ENCODE measurements at regions not wholly inside any gene's neighbourhood (a gene's known extent, or its start where the extent isn't known, plus 50 kb on each side); places are given as distances from the start of the nearest gene placed in this dataset.
"Not testable (repeated sequence)": the region's sequence is repeated elsewhere in the genome, so short reads cannot be mapped to it uniquely, and the experiment has no call there.

DNA sequence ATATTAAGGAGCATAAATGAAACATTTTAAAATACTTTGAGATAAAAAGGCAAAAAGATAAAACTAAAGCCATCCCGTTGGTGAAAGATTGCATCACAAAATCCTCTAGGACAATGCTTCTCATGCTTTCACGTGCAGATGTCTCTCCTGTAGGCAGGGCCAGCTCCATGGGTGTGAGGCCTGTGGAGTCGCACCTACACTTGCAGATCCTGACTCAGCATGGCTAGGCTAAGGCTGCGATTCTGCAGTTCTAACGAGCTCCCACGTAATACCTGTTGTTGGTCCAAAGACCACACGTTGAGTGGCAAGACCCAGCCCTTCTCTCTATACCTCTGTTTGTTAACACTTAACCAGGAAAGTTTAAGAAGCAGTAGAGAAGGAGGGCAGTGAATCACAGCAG is 62.1 kb upstream of the CAPRIN1 start:
- no peak for DNase-seq (ENCODE audit: low read depth)
- H3K4me3 ChIP-seq (ENCODE audit: low read depth, low read length), result no peak overlapping the region
- TF ChIP-seq, protein P1, sequence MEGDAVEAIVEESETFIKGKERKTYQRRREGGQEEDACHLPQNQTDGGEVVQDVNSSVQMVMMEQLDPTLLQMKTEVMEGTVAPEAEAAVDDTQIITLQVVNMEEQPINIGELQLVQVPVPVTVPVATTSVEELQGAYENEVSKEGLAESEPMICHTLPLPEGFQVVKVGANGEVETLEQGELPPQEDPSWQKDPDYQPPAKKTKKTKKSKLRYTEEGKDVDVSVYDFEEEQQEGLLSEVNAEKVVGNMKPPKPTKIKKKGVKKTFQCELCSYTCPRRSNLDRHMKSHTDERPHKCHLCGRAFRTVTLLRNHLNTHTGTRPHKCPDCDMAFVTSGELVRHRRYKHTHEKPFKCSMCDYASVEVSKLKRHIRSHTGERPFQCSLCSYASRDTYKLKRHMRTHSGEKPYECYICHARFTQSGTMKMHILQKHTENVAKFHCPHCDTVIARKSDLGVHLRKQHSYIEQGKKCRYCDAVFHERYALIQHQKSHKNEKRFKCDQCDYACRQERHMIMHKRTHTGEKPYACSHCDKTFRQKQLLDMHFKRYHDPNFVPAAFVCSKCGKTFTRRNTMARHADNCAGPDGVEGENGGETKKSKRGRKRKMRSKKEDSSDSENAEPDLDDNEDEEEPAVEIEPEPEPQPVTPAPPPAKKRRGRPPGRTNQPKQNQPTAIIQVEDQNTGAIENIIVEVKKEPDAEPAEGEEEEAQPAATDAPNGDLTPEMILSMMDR (IDR thresholded peaks at IDR 0.05; ENCODE audit: insufficient read depth, low read length), result no peak

DNA sequence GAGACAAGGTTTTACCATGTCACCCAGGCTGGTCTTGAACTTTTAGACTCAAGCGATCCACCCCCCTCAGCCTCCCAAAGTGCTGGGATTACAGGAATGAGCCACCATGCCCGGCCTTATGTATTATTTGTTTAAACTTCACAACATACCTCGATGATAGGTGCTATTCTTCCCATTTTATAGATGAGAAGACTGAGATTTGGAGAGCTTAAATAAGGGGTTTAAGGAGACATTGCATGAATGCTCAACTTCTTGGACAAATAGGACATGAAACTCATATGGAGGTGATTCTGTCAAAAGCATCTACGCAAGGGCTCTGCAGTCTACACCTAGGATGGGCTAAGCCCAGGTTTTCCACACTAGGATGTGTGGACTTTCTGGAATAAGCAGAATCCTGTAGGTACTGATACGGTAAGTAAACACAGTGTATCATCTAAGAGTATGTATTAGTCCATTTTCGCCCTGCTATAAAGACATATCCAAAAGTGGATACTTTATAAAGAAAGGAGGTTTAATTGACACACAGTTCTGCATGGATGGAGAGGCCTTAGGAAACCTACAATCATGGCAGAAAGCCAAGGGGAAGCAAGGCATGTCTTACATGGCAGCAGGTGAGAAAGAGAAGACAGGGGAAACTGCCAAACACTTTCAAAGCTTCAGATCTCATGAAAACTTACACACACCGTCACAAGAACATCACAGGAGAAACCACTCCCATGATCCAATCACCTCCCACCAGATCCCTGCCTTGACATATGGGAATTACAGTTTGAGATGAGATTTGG is 62.8 kb upstream of the CAPRIN1 start:
- no peak for DNase-seq (ENCODE audit: low read depth)
- TF ChIP-seq, protein P1 (IDR thresholded peaks at IDR 0.05; ENCODE audit: insufficient read depth, low read length), result no peak
- no peak overlapping the region for H3K4me3 ChIP-seq (ENCODE audit: low read depth, low read length)

DNA sequence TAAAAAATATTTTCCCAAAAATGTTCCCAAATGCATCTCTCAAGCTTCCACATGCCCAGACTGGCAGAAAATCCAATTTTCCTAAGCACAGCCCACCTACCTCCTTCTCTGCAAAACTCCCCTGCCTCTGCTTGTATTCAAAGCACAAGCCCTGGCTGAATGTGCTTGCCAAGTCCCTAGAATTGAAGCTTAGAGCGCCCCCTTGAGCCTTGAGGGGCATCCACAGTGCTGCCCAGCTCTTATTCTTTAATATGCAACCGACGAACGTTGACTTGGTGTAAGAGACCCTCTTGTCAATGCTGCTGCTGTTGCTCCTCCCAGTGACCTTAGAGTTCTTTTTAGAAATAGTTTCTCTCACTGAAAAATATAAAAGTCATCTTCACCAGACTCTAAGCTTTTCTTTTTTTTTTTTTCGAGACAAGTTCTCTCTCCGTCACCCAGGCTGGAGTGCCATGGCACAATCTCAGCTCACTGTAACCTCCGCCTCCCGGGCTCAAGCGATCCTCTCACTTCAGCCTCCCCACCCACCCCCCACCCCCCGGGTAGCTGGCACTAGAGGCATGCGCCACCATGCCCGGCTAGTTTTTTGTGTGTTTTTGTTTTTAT is 63.5 kb upstream of the CAPRIN1 start:
- TF ChIP-seq, protein P1 (IDR thresholded peaks at IDR 0.05; ENCODE audit: insufficient read depth, low read length), result peak; percentile 93
- DNase-seq (ENCODE audit: low read depth), result peak; percentile 88
- H3K4me3 ChIP-seq (ENCODE audit: low read depth, low read length), result no peak overlapping the region

DNA sequence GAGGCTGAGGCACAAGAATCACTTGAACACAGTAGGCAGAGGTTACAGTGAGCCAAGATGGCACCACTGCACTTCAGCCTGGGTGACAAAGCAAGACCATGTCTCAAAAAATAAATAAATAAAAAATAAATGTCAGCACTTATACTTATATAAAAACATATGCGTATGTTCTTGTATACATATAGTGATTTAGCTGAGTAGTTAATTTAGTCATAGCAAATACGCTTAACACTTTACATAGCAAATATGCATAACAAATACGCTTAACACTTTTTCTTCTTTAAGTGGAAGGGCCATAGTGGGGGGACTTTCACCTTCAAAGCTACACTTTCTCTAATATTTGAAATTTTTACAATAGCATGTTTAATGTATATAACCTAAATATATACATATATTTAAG is 64.0 kb upstream of the CAPRIN1 start:
- no peak for DNase-seq (ENCODE audit: low read depth)
- TF ChIP-seq, protein P1 (IDR thresholded peaks at IDR 0.05; ENCODE audit: insufficient read depth, low read length), result no peak
- no peak overlapping the region for H3K4me3 ChIP-seq (ENCODE audit: low read depth, low read length)

DNA sequence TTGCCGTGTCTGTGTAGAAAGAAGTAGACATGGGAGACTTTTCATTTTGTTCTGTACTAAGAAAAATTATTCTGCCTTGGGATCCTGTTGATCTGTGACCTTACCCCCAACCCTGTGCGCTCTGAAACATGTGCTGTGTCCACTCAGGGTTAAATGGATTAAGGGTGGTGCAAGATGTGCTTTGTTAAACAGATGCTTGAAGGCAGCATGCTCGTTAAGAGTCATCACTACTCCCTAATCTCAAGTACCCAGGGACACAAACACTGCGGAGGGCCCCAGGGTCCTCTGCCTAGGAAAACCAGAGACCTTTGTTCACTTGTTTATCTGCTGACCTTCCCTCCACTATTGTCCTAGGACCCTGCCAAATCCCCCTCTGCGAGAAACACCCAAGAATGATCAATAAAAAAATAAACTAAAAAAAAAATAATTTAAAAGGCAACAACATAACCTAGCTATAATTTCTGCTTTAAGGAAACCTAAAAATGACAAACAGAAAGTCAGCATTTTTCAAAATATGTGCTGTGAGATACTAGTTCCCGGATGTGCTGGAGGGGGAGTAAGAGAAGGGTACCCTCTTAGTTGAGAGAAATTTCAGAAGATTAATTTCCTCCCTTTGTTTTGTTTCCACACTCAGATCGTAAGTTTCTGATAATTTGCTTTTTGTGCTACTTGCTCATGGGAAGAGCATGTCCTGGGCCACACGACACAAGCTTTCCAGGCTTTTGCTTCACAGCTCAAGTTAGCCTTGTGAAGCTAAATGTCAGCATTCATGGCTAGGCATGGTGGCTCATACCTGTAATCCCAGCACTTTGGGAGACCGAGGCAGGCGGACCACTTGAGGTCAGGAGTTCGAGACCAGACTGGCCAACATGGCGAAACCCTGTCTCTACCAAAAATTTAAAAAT is 64.7 kb upstream of the CAPRIN1 start:
- H3K4me3 ChIP-seq (ENCODE audit: low read depth, low read length); DNase-seq (ENCODE audit: low read depth): not testable (repeated sequence)

DNA sequence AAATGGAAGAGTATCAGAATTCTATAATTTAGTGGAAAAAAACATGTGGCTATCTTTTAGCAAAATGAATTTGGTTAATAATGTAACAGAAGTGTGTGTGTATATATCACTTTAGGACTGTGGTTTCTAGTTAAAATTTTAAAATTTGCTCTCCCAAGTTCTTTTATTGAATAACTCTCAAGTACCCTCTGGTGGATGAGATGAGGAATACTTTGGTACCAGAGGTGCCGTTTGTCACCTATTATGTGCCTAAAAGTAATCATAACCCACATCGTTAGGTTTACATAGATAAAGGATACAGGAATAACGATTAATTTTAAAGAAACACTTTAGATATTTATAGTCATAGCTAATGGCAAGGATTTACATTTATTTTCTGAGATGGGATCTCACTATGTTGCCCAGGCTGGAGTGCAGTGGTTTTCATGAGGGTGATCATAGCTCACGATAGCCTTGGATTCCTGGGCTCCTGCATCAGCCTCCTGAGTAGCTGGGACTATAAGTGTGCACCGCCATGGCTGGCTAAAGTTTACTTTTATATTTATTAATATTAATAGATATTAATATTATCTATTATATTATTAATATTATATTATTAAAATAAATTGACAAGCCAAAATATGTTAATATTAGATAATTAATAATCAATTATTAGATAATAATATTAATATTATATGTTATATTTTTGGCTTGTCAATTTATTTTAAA is 66.7 kb upstream of the CAPRIN1 start:
- H3K4me3 ChIP-seq (ENCODE audit: low read depth, low read length), result no peak overlapping the region
- DNase-seq (ENCODE audit: low read depth), result peak; percentile 14
- TF ChIP-seq, protein P1 (IDR thresholded peaks at IDR 0.05; ENCODE audit: insufficient read depth, low read length), result peak; percentile 40

All from fibroblast of the aortic adventitia (primary cell).